ENCODE measurements at regions not wholly inside any gene's neighbourhood (a gene's known extent, or its start where the extent isn't known, plus 50 kb on each side); places are given as distances from the start of the nearest gene placed in this dataset.
A peak's percentile ranks its signal among the peaks of the same experiment; 100 is the strongest.
"Not testable (repeated sequence)": the region's sequence is repeated elsewhere in the genome, so short reads cannot be mapped to it uniquely, and the experiment has no call there.

DNA sequence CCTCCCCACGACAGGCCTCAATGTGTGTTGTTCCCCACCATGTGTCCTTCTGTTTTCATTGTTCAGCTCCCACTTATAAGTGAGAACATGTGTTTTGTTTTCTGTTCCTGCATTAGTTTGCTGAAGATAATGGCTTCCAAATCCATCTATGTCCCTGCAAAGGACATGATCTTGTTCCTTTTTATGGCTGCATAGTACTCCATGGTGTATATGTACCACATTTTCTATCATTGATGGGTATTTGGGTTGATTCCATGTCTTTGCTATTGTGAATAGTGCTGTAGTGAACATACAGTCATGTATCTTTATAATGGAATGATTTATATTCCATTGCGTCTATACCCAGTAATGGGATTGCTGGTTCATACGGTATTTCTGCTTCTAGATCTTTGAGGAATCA, 71.5 kb upstream of the RGPD5 start:
- not testable (repeated sequence) for H3K9me3 ChIP-seq (ENCODE audit: control insufficient read depth in 2 of 2, insufficient read depth in 1 of 2, low read length in 1 of 2); H3K27me3 ChIP-seq (ENCODE audit: control insufficient read depth in 2 of 2, insufficient read depth in 1 of 2, low read length in 1 of 2); H3K4me1 ChIP-seq (ENCODE audit: control insufficient read depth in 2 of 2, insufficient read depth in 2 of 2, low read length in 2 of 2); DNase-seq (ENCODE audit: low read depth in 6 of 9, low spot score in 9 of 9); H3K27ac ChIP-seq (ENCODE audit: low read depth in 1 of 2, low read length in 1 of 2); H3K36me3 ChIP-seq (ENCODE audit: control insufficient read depth in 2 of 2, insufficient read depth in 2 of 2, low read length in 1 of 2); H3K4me3 ChIP-seq (ENCODE audit: low read length in 2 of 2)
- 95% methylated on average over 3 of the region's 3 CpGs for WGBS

DNA sequence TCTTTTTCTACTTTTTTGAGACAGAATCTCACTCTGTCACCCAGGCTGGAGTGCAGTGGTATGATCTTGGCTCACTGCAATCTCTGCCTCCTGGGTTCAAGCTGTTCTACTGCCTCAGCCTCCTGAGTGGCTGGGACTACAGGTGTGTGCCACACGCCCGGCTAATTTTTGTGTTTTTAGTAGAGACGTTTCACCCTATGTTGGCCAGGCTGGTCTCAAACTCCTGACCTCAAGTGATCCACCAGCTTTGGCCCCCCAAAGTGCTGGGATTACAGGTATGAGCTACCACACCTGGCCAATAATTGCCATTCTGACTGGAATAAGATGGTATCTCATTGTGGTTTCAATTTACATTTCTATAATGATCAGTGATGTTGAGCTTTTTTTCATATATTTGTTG, 71.0 kb upstream of the RGPD5 start:
- H3K27ac ChIP-seq (ENCODE audit: low read depth in 1 of 2, low read length in 1 of 2); H3K4me3 ChIP-seq (ENCODE audit: low read length in 2 of 2); H3K9me3 ChIP-seq (ENCODE audit: control insufficient read depth in 2 of 2, insufficient read depth in 1 of 2, low read length in 1 of 2); DNase-seq (ENCODE audit: low read depth in 6 of 9, low spot score in 9 of 9); H3K4me1 ChIP-seq (ENCODE audit: control insufficient read depth in 2 of 2, insufficient read depth in 2 of 2, low read length in 2 of 2); H3K36me3 ChIP-seq (ENCODE audit: control insufficient read depth in 2 of 2, insufficient read depth in 2 of 2, low read length in 1 of 2); H3K27me3 ChIP-seq (ENCODE audit: control insufficient read depth in 2 of 2, insufficient read depth in 1 of 2, low read length in 1 of 2): not testable (repeated sequence)
- WGBS = 97% methylated on average over 3 of the region's 3 CpGs

- WGBS = 94% methylated on average over 9 of the region's 9 CpGs
- DNase-seq (ENCODE audit: low read depth in 6 of 9, low spot score in 9 of 9) = no peak
These were observed 69.3 kb upstream of the RGPD5 start for GRCh38 chr2:109724533-109725460.

GRCh38 chr2:109726379-109727270, 67.5 kb upstream of the RGPD5 start:
- H3K4me3 ChIP-seq (ENCODE audit: low read length in 2 of 2) = no peak overlapping the region
- no peaks in the 10 kb centered on the region for H3K36me3 ChIP-seq (ENCODE audit: control insufficient read depth in 2 of 2, insufficient read depth in 2 of 2, low read length in 1 of 2)
- DNase-seq (ENCODE audit: low read depth in 6 of 9, low spot score in 9 of 9) = no peak
- no peaks in the 10 kb centered on the region for H3K27me3 ChIP-seq (ENCODE audit: control insufficient read depth in 2 of 2, insufficient read depth in 1 of 2, low read length in 1 of 2)
- no peaks in the 10 kb centered on the region for H3K4me1 ChIP-seq (ENCODE audit: control insufficient read depth in 2 of 2, insufficient read depth in 2 of 2, low read length in 2 of 2)
- WGBS = 93% methylated on average over 16 of the region's 16 CpGs
- H3K27ac ChIP-seq (ENCODE audit: low read depth in 1 of 2, low read length in 1 of 2) = no peak overlapping the region
- no peaks in the 10 kb centered on the region for H3K9me3 ChIP-seq (ENCODE audit: control insufficient read depth in 2 of 2, insufficient read depth in 1 of 2, low read length in 1 of 2)

More at GRCh38 chr2:109724533-109725460, 69.3 kb upstream of the RGPD5 start:
- Histone ChIP-seq H3K4me1 (ENCODE audit: control insufficient read depth in 2 of 2, insufficient read depth in 2 of 2, low read length in 2 of 2) (peaks cover 0 to 3% of the 10 kb centered on the region in 2 donors), H3K36me3 (ENCODE audit: control insufficient read depth in 2 of 2, insufficient read depth in 2 of 2, low read length in 1 of 2) (no peaks in the 10 kb centered on the region), H3K9me3 (ENCODE audit: control insufficient read depth in 2 of 2, insufficient read depth in 1 of 2, low read length in 1 of 2) (no peaks in the 10 kb centered on the region), H3K27ac (ENCODE audit: low read depth in 1 of 2, low read length in 1 of 2) (no peak overlapping the region), H3K27me3 (ENCODE audit: control insufficient read depth in 2 of 2, insufficient read depth in 1 of 2, low read length in 1 of 2) (no peaks in the 10 kb centered on the region), H3K4me3 (ENCODE audit: low read length in 2 of 2) (no peak overlapping the region)

DNA sequence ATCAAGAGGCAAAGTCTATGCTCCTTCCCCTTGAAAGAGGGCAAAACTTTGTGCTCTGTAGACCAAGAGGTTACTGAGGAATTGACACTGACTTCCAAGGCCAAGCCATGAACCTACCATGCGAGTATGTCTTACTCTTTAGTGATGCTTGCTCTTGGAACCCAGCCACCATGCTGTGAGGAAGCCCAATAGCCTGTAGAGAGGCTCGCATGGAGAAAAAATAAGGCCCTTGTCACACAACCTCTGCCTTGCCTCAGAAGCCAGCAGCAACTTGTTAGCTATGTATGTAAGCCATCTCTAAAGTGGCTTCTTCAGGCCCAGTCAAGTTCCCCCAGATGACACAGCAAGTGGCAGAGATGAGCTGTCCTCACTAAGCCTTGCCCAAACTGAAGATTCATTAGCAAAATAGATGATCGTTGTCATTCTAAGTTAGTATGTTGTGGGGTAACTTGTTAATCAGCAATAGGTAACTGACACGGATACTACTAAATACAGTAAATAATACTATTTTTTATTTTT, 66.1 kb upstream of the RGPD5 start:
- Histone ChIP-seq H3K4me3 (ENCODE audit: low read length in 2 of 2) (no peak overlapping the region), H3K36me3 (ENCODE audit: control insufficient read depth in 2 of 2, insufficient read depth in 2 of 2, low read length in 1 of 2) (no peaks in the 10 kb centered on the region), H3K27ac (ENCODE audit: low read depth in 1 of 2, low read length in 1 of 2) (no peak overlapping the region), H3K4me1 (ENCODE audit: control insufficient read depth in 2 of 2, insufficient read depth in 2 of 2, low read length in 2 of 2) (no peaks in the 10 kb centered on the region), H3K27me3 (ENCODE audit: control insufficient read depth in 2 of 2, insufficient read depth in 1 of 2, low read length in 1 of 2) (no peaks in the 10 kb centered on the region), H3K9me3 (ENCODE audit: control insufficient read depth in 2 of 2, insufficient read depth in 1 of 2, low read length in 1 of 2) (no peaks in the 10 kb centered on the region)
- WGBS = 97% methylated on average over 4 of the region's 4 CpGs
- no peak for DNase-seq (ENCODE audit: low read depth in 6 of 9, low spot score in 9 of 9)

DNA sequence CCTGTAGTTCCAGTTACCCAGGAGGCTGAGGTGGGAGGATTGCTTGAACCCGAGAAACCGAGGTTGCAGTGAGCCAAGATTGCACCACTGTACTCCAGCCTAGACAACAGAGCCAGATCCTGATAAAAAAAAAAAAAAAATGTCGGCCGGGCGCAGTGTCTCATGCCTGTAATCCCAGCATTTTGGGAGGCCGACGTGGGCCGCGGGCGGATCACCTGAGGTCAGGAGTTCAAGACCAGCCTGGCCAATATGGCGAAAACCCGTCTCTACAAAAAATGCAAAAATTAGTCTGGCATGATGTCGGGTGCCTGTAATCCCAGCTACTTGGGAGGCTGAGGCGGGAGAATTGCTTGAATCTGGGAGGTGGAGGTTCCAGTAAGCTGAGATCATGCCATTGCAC, 60.4 kb upstream of the RGPD5 start:
- not testable (repeated sequence) for H3K4me3 ChIP-seq (ENCODE audit: low read length in 2 of 2); H3K4me1 ChIP-seq (ENCODE audit: control insufficient read depth in 2 of 2, insufficient read depth in 2 of 2, low read length in 2 of 2); H3K27ac ChIP-seq (ENCODE audit: low read depth in 1 of 2, low read length in 1 of 2); DNase-seq (ENCODE audit: low read depth in 6 of 9, low spot score in 9 of 9); H3K27me3 ChIP-seq (ENCODE audit: control insufficient read depth in 2 of 2, insufficient read depth in 1 of 2, low read length in 1 of 2); H3K9me3 ChIP-seq (ENCODE audit: control insufficient read depth in 2 of 2, insufficient read depth in 1 of 2, low read length in 1 of 2); H3K36me3 ChIP-seq (ENCODE audit: control insufficient read depth in 2 of 2, insufficient read depth in 2 of 2, low read length in 1 of 2)
- 95% methylated on average over 14 of the region's 14 CpGs for WGBS

- Histone ChIP-seq H3K4me3 (ENCODE audit: low read length in 2 of 2) (no peak overlapping the region), H3K27me3 (ENCODE audit: control insufficient read depth in 2 of 2, insufficient read depth in 1 of 2, low read length in 1 of 2) (no peaks in the 10 kb centered on the region), H3K9me3 (ENCODE audit: control insufficient read depth in 2 of 2, insufficient read depth in 1 of 2, low read length in 1 of 2) (no peaks in the 10 kb centered on the region), H3K36me3 (ENCODE audit: control insufficient read depth in 2 of 2, insufficient read depth in 2 of 2, low read length in 1 of 2) (no peaks in the 10 kb centered on the region), H3K27ac (ENCODE audit: low read depth in 1 of 2, low read length in 1 of 2) (peak overlapping the region in 1 of 2 donors; percentile 18), H3K4me1 (ENCODE audit: control insufficient read depth in 2 of 2, insufficient read depth in 2 of 2, low read length in 2 of 2) (no peaks in the 10 kb centered on the region)
- 74% methylated on average over 15 of the region's 15 CpGs for WGBS
- DNase-seq (ENCODE audit: low read depth in 6 of 9, low spot score in 9 of 9) = peak in 2 of 9 donors; percentile 5 to 19
These were observed 57.8 kb upstream of the RGPD5 start for GRCh38 chr2:109736177-109736827.

Data from thymus (tissue), 11 donors.